GM12878 (cell line): ENCODE measurements at regions not wholly inside any gene's neighbourhood (a gene's known extent, or its start where the extent isn't known, plus 50 kb on each side); places are given as distances from the start of the nearest gene placed in this dataset.

ENCODE experiments used
- ATAC-seq: fragments of 200-7000 bp; cut with Tn5 transposase; 3 replicates; pipeline ENCODE4 v1.9.1; 2020; ENCODE audit warnings: mild to moderate bottlenecking, moderate library complexity
- BruUV-seq: library from RNA; stranded (reverse); fragments of 400-500 nt; replicated peaks from 2 replicates; lab custom pipeline; 2021; lab: Mats Ljungman, UMichigan
- CTCF ChIA-PET: fragments of 300-600 bp; sonication (Branson Sonifier 250); formaldehyde crosslinking; extraction: SDS; loops from one replicate; lab custom pipeline; 2021; ENCODE audit warnings: inconsistent platforms; lab: Yijun Ruan, JAX
- POLR2A ChIA-PET: fragments of 350-600 bp; formaldehyde crosslinking; extraction: SDS; loops from one replicate; lab custom pipeline; 2021; ENCODE audit warnings: inconsistent platforms; lab: Charles Lee
- RAD21 ChIA-PET: fragments of 300-600 bp; sonication (Branson Sonifier 250); formaldehyde crosslinking; loops from one replicate; lab custom pipeline; 2023; ENCODE audit warnings: antibody characterized with exemption; ENCODE audit not compliant: unreplicated experiment; lab: Charles Lee
- SMC1A ChIA-PET: fragments of 300-600 bp; sonication (Branson Sonifier 250); formaldehyde crosslinking; loops from one replicate; lab custom pipeline; 2023; ENCODE audit not compliant: unreplicated experiment, uncharacterized antibody; lab: Charles Lee
- DNase-seq: peaks from one replicate; pipeline ENCODE4 v3.0.0-alpha.2; 2011; ENCODE audit warnings: low read depth, low spot score
- FAIRE-seq: peaks from 3 replicates; lab custom pipeline; 2011; peaks lifted over from hg19 to GRCh38; lab: Jason Lieb, UNC
- H2AFZ ChIP-seq: 2 replicates; pipeline ENCODE4 v1.6.0; 2011; ENCODE audit warnings: low read depth, low read length, control low read depth; ENCODE audit not compliant: control insufficient read depth
- H3K27ac ChIP-seq: 2 replicates; pipeline ENCODE4 v1.5.1; 2011; ENCODE audit warnings: control low read depth; ENCODE audit not compliant: control insufficient read depth, insufficient read depth
- H3K27me3 ChIP-seq, 2 experiments: replicated peaks in 1 of 2; 2 replicates each; pipeline versions ENCODE4 v1.6.0 to v1.6.1; 2011; ENCODE audit warnings: low read length in 1 of 2; ENCODE audit not compliant: control insufficient read depth in 2 of 2, insufficient read depth in 2 of 2
- H3K36me3 ChIP-seq, 2 experiments: 2 replicates each; pipeline ENCODE4 v1.5.1; 2011; ENCODE audit warnings: low read length in 1 of 2; ENCODE audit not compliant: control insufficient read depth in 2 of 2, insufficient read depth in 2 of 2
- H3K4me1 ChIP-seq: 2 replicates; pipeline ENCODE4 v1.6.1; 2011; ENCODE audit warnings: mild to moderate bottlenecking, low read length, moderate library complexity, mixed read lengths; ENCODE audit not compliant: control insufficient read depth, insufficient read depth
- H3K4me2 ChIP-seq: 2 replicates; pipeline ENCODE4 v1.6.0; 2011; ENCODE audit warnings: control low read depth; ENCODE audit not compliant: control insufficient read depth, insufficient read depth
- H3K4me3 ChIP-seq: fragments of 200-600 bp; sonication (generic); 2 replicates; pipeline ENCODE4 v1.5.1; 2016
- H3K79me2 ChIP-seq: 2 replicates; pipeline ENCODE4 v1.6.0; 2011; ENCODE audit warnings: low read length; ENCODE audit not compliant: control insufficient read depth, insufficient read depth
- H3K9ac ChIP-seq: 2 replicates; pipeline ENCODE4 v1.8.0; 2011; ENCODE audit warnings: low read length, control low read depth, mixed read lengths; ENCODE audit not compliant: control insufficient read depth, insufficient read depth
- H3K9me3 ChIP-seq: replicated peaks from 3 replicates; pipeline ENCODE4 v1.5.1; 2011; ENCODE audit warnings: mild to moderate bottlenecking, low read length; ENCODE audit not compliant: control insufficient read depth, insufficient read depth
- H4K20me1 ChIP-seq: 2 replicates; pipeline ENCODE4 v1.6.0; 2011; ENCODE audit not compliant: control insufficient read depth, insufficient read depth
- BCL11A ChIP-seq: IDR thresholded peaks from 2 replicates; pipeline ENCODE4 v1.6.1; 2011; ENCODE audit warnings: low read depth, low read length
- BMI1 ChIP-seq: fragments of 450-650 bp; IDR thresholded peaks from 2 replicates; pipeline ENCODE4 v1.6.1; 2016; ENCODE audit warnings: mild to moderate bottlenecking, moderate library complexity, borderline replicate concordance
- EED ChIP-seq: sonication (generic); IDR thresholded peaks from 2 replicates; pipeline ENCODE4 v1.6.1; 2016; ENCODE audit warnings: antibody characterized with exemption, low read depth
- HCFC1 ChIP-seq: fragments of 150-350 bp; IDR thresholded peaks from 2 replicates; pipeline ENCODE4 v1.6.1; 2014; ENCODE audit warnings: low read length
- IKZF1 ChIP-seq: fragments of 450-650 bp; conservative IDR thresholded peaks from 2 replicates; pipeline ENCODE4 v1.6.1; 2017; ENCODE audit warnings: antibody characterized with exemption, mild to moderate bottlenecking
- IKZF2 ChIP-seq, 2 experiments: fragments of 450-650 bp; IDR thresholded peaks; 2 replicates each; pipeline ENCODE4 v1.6.1; 2017; ENCODE audit warnings: mild to moderate bottlenecking in 2 of 2, moderate library complexity in 2 of 2
- KDM1A ChIP-seq: fragments of 200-600 bp; sonication (generic); IDR thresholded peaks from 2 replicates; pipeline ENCODE4 v1.6.1; 2016; ENCODE audit warnings: borderline replicate concordance
- RAD51 ChIP-seq: fragments of 450-650 bp; IDR thresholded peaks from 2 replicates; pipeline ENCODE4 v1.6.1; 2016; ENCODE audit warnings: moderate library complexity, mild to moderate bottlenecking, inconsistent platforms
- RELA ChIP-seq: fragments of 450-650 bp; IDR thresholded peaks from 2 replicates; pipeline ENCODE4 v1.8.0; 2014; ENCODE audit warnings: borderline replicate concordance; ENCODE audit not compliant: partially characterized antibody
- SIN3A ChIP-seq: IDR thresholded peaks from 2 replicates; pipeline ENCODE4 v1.6.1; 2012; ENCODE audit warnings: low read depth, low read length, improper control_type of control experiment
- SMARCA5 ChIP-seq: fragments of 450-650 bp; IDR thresholded peaks from 2 replicates; pipeline ENCODE4 v1.6.1; 2017; ENCODE audit warnings: mild to moderate bottlenecking
- SMC3 ChIP-seq: IDR thresholded peaks from 2 replicates; pipeline ENCODE4 v1.6.1; 2011; ENCODE audit warnings: low read length, improper control_type of control experiment, borderline replicate concordance
- WRNIP1 ChIP-seq: IDR thresholded peaks from 2 replicates; pipeline ENCODE4 v1.6.1; 2011; ENCODE audit warnings: low read depth, low read length, improper control_type of control experiment, borderline replicate concordance
- ZBED1 ChIP-seq: IDR thresholded peaks from 2 replicates; pipeline ENCODE4 v1.6.1; 2016; ENCODE audit warnings: borderline replicate concordance
- ZNF24 ChIP-seq: fragments of 450-650 bp; IDR thresholded peaks from 2 replicates; pipeline ENCODE4 v1.6.1; 2017; ENCODE audit warnings: antibody characterized with exemption, mild to moderate bottlenecking
- ZNF274 ChIP-seq: IDR thresholded peaks from one replicate; pipeline ENCODE4 v1.8.0; 2011; ENCODE audit not compliant: insufficient read length, insufficient read depth
- ZNF384 ChIP-seq: IDR thresholded peaks from 2 replicates; pipeline ENCODE4 v1.6.1; 2012; ENCODE audit warnings: low read depth, mild to moderate bottlenecking, low read length, improper control_type of control experiment, borderline replicate concordance
- WGBS: methylation state at CpG from one replicate; pipeline ENCODE4 v1.1.6; 2016; ENCODE audit warnings: low lambda C conversion rate; ENCODE audit not compliant: insufficient replicate concordance, insufficient coverage; ENCODE audit errors: missing lambda C conversion rate; 5-methylcytosine and 5-hydroxymethylcytosine counted together
- in situ Hi-C: fragments of 300-500 bp; cut with MboI; formaldehyde crosslinking; loops from 9 replicates; pipeline ENCODE4 v1.14.3; 2018; ENCODE audit warnings: mixed read lengths
- intact Hi-C: fragments of 100-400 bp; cut with micrococcal nuclease; formaldehyde crosslinking; loops from one replicate; pipeline ENCODE4 v1.14.2; 2022; ENCODE audit not compliant: unreplicated experiment
- TF ChIP-seq, protein P1 (sequence below): IDR thresholded peaks from 2 replicates; pipeline ENCODE4 v1.6.1; 2011; ENCODE audit warnings: borderline replicate concordance, low read depth, mild to moderate bottlenecking, moderate library complexity, mixed read lengths, low read length; ENCODE audit not compliant: insufficient read depth; ENCODE audit errors: extremely low read length
- TF ChIP-seq, protein P2 (sequence below): IDR thresholded peaks from 2 replicates; pipeline ENCODE4 v1.6.1; 2012; ENCODE audit warnings: low read depth, low read length, improper control_type of control experiment

DNA sequence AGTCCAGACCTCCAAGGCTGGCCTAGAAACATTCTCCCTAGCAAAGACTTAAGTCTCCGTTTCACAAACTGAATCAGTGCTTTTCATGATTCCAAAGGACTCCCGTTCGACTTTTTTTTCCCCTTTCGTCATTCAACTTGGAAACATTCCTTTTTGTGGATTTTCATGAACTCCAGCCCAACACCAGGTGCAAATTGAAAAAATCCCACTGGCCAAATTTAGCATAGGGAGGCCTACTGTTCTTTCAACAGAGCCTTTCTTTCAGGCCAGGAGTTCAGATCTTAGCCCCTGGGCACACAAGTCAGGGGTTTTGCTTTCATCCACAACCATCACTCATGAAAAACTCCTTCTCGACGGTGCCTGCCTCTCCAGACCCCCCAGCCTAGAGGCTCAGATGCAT is 285.3 kb downstream of the PIK3R1 start:
- no peaks in the 10 kb centered on the region for H3K36me3 ChIP-seq
- WGBS = 50% methylated on average over 6 of the region's 6 CpGs
- H3K9me3 ChIP-seq = peaks cover 5% of the 10 kb centered on the region; the same call in 2 of the 3 replicates
- no peak overlapping the region for H3K9ac ChIP-seq
- no peaks in the 10 kb centered on the region for H3K27me3 ChIP-seq
- POLR2A ChIA-PET = no interaction called here
- no peak overlapping the region for H3K27ac ChIP-seq
- SMC1A ChIA-PET = no interaction called here
- BruUV-seq = no TSS peak
- intact Hi-C loops = no loop called here
- H4K20me1 ChIP-seq = no peaks in the 10 kb centered on the region
- in situ Hi-C loops = no loop called here
- ATAC-seq (no peak), FAIRE-seq (no peak), DNase-seq (no peak)
- H3K79me2 ChIP-seq = no peaks in the 10 kb centered on the region
- H2AFZ ChIP-seq = no peak overlapping the region
- CTCF ChIA-PET = no interaction called here
- no peak overlapping the region for H3K4me2 ChIP-seq
- H3K4me3 ChIP-seq = no peak overlapping the region
- RAD21 ChIA-PET = no interaction called here
- H3K4me1 ChIP-seq = no peaks in the 10 kb centered on the region
- no peak for TF ChIP-seq RELA
- TF ChIP-seq HCFC1 = no peak
- TF ChIP-seq ZBED1 = no peak
- no peak for TF ChIP-seq IKZF1
- no peak for TF ChIP-seq ZNF274
- no peak for TF ChIP-seq SMC3
- no peak for TF ChIP-seq BMI1
- TF ChIP-seq, protein P1, sequence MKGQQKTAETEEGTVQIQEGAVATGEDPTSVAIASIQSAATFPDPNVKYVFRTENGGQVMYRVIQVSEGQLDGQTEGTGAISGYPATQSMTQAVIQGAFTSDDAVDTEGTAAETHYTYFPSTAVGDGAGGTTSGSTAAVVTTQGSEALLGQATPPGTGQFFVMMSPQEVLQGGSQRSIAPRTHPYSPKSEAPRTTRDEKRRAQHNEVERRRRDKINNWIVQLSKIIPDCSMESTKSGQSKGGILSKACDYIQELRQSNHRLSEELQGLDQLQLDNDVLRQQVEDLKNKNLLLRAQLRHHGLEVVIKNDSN = no peak
- no peak for TF ChIP-seq KDM1A
- no peak for TF ChIP-seq EED
- TF ChIP-seq, protein P2, sequence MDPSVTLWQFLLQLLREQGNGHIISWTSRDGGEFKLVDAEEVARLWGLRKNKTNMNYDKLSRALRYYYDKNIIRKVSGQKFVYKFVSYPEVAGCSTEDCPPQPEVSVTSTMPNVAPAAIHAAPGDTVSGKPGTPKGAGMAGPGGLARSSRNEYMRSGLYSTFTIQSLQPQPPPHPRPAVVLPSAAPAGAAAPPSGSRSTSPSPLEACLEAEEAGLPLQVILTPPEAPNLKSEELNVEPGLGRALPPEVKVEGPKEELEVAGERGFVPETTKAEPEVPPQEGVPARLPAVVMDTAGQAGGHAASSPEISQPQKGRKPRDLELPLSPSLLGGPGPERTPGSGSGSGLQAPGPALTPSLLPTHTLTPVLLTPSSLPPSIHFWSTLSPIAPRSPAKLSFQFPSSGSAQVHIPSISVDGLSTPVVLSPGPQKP = no peak
- no peak for TF ChIP-seq ZNF24
- TF ChIP-seq SIN3A = no peak
- TF ChIP-seq BCL11A = no peak
- no peak for TF ChIP-seq IKZF2 (IDR thresholded peaks at IDR 0.05)
- TF ChIP-seq RAD51 = no peak
- no peak for TF ChIP-seq SMARCA5
- no peak for TF ChIP-seq WRNIP1
- no peak for TF ChIP-seq ZNF384
